Glomerular endothelial cell (primary cell): ENCODE measurements at regions not wholly inside any gene's neighbourhood (a gene's known extent, or its start where the extent isn't known, plus 50 kb on each side); places are given as distances from the start of the nearest gene placed in this dataset.
A peak's percentile ranks its signal among the peaks of the same experiment; 100 is the strongest.
"Not testable (repeated sequence)": the region's sequence is repeated elsewhere in the genome, so short reads cannot be mapped to it uniquely, and the experiment has no call there.

Experiments used
- DNase-seq: peaks from one replicate; pipeline ENCODE4 v3.0.0-alpha.2; 2011; ENCODE audit warnings: low read depth, low spot score; ENCODE audit errors: extremely low read depth

DNA sequence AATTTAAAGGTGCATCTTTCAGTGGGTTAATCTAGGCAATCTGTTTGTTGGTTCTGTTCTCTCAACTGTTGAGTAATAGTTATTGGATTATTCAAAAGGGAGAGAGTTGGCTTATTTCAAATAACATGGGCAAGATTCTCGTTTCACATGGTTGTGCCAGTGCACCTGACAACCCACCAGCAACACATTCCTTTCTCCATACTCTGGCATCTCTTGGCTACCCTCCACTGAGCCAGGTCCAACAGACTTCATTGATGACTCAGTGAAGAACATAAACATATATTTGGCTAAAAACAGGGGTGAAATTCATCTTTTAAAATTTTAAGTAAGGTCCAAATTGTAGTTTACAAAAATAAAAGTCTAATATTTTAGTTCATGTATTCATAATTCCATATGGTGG, 967.2 kb downstream of the RPA4 start:
- DNase-seq = no peak

DNA sequence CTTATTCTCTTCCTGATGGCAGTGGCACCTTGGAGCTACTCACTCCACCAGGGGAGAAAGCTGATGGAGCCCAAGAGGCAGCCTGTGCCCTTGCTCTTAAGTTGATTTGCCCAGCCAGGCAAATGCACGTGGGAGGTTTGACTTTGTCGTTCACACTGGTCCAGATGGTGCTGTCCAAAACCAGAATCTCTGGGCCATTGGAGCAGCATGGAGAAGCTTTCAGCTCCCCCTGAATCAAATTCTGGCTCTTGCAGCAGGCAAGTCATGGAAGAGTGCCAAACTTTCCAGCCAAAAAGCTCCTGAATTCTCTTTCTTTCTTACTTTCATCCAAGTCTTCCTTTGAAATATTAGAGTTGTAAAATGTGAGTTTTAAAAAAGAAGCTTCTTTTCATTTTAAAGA, 970.4 kb downstream of the RPA4 start:
- DNase-seq = no peak

DNA sequence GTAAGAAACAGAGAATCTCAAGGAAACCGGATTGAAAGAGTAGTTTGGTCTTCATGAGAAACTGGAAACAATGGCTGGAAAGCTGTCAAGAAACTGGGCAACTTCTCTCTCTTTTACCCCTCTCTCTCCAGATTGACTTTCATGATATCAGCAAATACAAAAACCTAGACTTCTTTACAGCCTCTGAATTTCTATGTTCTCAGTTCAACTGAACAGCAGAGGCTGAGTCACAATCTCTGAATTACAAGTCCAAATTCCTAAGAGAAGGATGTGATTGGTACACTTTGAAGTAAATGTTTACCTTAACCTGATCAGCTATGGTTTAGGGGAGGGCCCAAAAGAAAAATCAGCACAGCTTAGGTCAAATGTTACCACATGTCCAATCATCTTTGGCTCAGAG, 974.9 kb downstream of the RPA4 start:
- no peak for DNase-seq

DNA sequence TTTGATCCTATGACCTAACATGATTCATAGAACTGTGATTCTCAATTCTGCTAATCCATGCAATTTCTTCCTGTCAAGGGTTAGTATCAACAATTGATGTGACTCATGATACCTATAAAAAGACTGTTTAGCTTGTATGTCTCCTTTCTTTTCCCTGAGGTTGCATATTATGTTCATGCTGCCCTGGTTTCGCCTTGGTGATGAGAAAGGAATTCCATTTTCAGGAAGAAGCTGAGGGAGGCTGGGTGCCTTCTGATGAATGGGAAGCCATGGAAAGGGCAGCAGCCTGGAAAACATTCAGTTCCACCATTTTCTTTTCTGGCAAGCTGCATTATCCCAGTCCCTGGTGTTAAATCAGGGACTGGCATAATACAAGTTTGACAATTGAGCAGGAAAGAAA, 976.5 kb downstream of the RPA4 start:
- DNase-seq = no peak

DNA sequence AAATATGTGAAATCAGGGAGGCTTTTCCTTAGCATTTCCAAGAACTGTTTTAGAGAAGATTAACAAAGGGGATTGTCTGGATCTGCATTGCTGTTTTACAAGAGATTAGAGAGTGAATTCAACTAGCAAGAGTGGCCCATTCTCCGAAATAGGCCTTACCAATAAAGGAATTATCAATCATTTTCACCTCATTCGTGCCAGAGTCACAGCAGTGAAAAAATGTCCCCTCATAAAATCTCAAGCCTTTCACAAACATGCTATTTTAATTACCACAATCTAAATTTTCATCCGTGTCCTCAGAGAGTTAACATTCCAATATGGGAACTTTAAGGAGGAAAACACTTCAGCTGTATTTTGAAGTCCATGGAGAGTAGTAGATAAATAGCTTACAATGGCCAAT, 979.6 kb downstream of the RPA4 start:
- no peak for DNase-seq

DNA sequence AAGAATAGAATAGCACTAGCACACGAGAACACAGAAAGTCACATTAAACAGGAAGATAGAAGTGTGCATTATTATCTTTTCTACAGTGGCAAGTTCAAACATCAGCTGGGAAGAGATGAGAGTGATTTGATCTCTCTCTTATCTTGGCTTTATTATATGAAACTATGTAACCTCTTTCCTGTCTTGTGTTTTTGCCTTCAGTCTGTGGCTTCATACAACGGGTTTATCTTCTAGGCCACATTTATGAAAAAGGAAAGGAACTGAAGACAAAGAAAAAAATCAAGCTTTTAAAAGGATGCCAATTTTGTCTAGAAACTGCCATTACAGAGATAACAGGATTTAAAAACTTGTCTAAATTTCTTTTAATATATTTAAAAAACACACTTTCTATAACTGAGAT, 983.6 kb downstream of the RPA4 start:
- no peak for DNase-seq

DNA sequence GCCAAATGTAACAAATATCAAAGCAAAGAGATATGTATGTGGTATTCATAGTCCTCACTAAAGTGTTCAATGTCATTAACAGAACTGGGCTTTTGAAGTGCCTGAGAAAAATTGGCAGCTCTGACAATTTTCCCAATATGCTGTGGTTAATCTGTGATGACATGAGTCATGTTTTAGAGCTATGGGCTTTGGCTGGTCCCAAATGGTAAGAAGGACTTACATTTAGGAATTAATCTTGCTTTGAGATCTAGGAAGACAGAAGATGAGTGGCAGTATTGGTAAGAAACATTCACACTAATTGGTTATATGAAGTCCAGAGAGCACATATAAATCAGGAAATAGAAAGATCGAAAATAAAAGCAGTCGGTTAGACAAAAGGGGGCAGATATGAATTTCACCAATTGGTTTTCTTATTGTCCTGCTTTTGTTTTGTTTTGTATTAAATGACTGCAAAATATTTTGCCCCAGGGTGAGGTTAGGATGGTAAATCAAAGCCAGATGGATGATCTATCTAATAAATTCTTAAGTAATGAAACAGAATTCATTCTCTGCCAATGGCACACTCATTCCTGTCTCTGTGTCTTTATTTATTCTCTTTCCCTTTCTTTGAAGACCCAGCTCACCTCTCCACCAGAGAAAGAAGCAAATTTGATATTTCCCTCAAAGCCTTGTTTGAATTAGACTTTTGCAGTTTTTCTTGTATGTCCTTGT, 993.1 kb downstream of the RPA4 start:
- no peak for DNase-seq

DNA sequence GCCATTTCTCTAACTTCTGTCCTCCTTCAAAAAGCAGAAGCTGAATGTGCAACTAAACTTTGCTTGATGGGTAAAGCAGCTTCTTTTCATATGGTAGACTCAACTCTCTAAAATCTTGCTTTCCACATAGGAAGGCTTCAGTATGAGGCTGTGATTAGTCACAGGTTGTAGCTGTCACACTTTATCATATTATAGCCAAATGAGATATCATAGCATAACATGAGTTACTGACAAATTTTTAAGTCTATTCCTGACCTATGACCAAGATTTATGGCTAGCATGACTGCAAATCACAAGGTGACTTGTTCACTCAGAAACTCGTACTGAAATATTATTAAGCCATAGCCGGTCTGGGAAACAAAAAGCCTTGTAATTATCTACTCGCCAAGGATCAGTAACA, 998.6 kb downstream of the RPA4 start:
- no peak for DNase-seq

DNA sequence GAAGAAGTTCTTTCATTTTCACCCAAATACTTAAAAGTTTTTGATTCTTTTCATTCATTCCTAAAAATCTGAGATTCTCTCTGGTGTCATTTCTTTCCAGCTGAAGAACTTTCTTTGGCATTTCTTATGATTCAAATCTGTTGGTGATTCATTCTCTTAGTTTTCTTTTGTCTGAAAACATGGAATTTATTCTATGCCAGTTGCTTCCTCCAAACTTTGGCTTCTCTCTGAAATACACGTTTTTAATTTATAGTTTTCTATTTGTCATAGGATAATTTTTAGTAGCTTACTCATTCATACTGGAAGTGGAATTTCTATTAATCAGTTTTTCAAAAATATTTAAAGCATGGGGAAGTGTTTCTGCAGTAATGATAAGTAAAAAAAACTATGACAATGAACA, 1012.0 kb downstream of the RPA4 start:
- DNase-seq = peak; percentile 2

DNA sequence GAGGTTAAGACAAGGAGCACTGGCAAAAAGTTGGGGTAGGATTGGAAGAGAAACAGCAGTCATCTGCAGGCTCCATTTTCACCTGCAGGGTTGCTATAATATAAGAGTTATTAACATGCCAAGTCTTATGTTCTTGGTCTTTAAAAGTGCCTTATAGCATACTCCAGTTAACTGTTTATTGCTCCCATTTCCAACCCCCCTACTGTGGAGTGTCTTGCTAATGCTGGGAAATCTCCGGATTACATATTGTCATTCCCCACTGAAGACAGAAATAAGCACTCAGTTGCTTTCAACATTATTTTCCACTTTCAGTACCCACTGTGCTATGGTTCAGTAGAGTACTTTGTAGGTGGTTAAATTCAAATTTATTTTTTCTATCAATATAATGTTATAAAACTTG, 1014.3 kb downstream of the RPA4 start:
- no peak for DNase-seq

DNA sequence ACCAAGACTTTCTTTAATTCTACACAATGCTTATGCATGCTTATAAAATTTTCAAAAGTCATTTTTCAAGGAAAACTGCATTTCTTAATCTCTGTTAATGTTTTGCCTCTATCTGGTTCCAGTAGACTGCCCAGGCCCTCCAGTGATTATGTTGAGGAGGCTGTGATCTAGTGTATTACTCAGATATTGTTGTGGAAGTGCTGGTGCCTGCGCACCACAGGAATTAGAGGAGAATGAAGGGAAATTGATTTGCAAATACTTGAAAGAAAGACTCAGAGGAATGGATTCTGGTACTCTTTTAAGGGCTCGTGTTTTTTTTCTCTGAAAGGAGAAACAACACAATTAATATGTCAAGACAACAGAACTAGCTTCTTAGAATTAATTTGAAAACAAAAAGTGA, 1015.1 kb downstream of the RPA4 start:
- no peak for DNase-seq

DNA sequence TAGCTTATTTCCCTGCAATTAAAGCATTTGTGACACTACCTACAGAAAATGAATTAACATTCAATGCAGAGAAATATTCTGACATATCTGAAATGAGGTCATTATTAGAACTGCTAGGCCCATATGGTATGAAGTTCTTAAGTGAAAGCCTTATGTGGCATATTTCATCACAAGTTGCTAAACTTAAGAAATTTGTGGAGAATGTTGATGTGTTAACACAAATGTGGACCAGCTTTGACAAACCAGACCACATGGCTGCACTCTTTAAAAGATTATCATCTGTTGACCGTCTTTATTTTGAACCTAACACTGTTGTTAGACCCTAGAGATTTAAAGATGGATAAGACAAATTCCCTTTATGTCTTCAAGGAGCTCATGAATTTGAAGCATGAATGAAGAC, 1024.1 kb downstream of the RPA4 start:
- DNase-seq = no peak

DNA sequence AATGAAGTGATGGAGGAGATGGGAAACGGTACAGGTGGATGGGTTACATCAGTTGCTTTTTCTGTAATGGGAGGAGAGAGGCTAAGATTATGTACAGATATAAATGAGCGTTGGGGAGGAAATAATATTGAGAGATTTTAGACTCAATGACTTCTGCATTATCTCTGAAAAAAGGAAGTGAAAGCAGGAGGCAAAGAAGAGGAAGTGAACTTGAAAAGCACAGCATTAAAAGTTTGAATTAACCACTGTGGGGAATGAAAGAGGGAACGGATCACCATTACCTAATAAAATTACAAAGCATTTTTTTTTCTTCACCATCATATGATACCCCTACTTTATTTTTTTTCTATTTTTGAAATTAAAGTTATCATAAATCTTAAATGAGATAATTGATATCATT, 1025.5 kb downstream of the RPA4 start:
- DNase-seq = no peak

DNA sequence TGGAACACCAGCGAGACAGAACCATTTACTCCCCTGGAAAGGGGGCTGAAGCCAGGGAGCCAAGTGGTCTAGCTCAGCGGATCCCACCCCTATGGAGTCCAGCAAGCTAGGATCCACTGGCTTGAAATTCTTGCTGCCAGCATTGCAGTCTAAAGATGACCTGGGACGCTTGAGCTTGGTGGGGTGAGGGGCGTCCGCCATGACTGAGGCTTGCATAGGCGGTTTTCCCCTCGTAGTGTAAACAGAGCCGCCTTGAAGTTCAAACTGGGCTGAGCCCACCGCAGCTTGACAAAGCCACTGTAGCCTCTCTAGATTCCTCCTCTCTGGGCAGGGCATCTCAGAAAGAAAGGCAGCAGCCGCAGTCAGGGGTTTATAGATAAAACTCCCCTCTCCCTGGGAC, 1031.7 kb downstream of the RPA4 start:
- DNase-seq = not testable (repeated sequence)

DNA sequence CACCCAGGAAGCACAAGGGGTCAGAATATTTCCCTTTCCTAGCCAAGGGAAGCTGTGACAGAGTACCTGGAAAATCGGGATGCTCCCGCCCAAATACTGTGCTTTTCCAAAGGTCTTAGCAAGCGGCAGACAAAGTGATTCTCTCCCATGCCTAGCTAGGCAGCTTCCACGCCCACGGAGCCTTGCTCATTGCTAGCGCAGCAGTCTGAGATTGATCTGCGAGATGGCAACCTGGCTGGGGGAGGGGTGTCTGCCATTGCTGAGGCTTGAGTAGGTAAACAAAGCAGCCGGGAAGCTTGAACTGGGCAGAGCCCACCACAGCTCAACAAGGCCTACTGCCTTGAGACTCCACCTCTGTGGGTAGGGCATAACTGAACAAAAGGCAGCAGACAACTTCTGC, 1037.5 kb downstream of the RPA4 start:
- DNase-seq = not testable (repeated sequence)

DNA sequence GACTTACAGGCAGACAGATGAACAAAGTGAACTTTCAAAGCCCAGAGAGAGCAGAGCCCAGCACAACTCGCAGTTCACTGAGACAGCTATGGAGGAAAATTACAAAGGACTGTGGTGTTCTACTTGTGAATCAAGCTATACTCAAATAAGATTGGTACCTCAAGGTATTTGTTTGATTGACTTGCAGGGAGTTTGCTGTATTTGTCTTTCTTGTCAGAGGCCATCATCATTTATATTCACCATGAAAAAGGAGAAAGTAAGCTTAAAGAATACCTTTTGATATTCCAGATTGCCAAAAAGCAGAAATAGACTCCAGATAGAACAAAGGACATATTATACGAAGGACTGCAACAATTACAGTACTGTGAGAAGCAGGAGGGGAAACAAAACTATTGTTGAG, 1047.9 kb downstream of the RPA4 start:
- no peak for DNase-seq

DNA sequence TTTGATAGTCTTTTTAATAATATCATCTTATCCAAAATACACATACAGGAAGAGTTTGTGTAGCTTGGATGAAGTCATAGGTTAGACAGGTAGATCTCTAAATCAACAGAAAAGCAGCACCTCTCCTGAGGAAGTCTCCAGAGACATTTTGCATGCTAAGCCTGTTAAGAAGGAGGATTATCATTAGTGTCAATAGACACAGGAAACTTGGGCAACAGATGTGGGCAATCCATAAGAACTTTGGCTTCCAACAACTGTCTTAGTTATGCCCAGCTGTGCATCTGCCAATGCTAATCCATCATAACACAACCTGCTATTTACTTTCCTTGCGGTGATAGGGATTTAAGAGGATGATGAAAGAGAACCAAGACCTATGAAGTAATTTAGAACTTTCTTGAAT, 1052.6 kb downstream of the RPA4 start:
- DNase-seq = no peak

DNA sequence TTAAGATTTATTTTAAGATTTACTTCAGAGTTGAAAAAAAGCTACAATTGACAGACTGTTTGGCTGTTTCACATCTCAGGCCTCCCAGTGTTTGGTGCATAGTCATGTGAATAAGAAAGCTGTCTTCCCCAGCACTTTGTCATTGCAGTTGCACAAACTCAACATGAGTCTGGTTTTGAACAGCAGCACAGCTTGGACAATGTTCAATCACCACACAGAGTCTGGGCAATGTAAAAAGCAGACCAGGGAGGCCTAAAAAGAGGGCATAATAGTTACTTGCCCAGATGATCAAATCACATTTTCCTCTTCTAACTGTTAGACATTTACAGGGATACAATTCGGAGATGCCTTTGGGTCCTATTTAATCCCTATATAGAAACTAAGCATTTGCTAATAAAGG, 1055.0 kb downstream of the RPA4 start:
- no peak for DNase-seq

DNA sequence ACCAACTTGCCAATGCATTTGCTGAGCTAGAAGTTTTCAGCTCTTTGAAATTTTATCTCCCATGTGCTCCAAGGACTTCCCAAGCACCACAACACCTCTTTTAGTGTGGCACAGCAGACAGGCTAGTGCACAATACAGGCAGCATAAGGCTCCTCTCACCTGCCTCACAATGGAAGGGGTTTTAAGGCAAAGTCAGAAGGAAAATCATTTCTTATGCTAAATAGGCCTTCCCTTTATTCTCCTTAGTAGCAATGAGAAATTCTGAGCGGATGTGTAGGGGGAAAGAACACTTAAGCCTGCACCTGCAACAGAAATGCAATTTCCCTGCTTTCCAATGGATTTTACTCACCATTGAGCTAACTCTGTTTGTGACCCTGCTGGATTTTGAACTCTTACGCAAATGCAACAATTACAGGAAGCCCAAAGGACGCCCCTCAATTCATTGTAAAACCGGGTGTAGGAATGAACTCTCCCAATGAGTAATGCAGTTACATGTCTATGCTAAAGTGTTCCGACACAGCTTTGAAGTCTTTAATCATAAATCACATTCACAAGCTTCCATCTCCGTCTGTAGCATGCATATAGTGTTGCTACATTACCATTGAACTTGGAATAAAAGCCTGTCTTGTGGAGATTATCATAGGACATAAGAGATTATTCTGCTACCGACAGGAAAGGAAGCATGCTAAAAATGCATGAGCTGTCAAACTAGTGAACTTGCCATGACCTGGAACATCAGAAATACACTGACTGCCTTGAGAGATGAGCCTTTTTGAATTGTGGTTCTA, 1084.9 kb downstream of the RPA4 start:
- no peak for DNase-seq

DNA sequence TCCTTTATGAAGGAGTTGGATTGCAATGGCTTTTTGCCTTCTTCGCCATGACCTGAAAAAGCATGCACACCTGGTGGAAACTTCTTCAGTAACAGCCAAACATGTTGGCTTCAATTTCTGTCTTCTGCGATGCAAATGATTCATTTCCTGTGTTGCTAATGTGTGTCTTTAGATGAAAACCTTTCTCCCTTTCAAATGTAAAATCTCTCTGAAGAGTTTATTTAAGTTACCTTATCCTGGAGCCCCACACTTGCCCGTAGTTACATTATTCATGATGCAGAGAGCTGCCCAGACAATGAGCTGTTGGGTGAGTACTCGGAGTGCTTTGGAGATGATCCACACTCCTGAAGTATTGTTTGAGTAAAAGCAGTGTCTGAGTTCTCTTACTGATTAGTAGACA, 1100.9 kb downstream of the RPA4 start:
- no peak for DNase-seq

DNA sequence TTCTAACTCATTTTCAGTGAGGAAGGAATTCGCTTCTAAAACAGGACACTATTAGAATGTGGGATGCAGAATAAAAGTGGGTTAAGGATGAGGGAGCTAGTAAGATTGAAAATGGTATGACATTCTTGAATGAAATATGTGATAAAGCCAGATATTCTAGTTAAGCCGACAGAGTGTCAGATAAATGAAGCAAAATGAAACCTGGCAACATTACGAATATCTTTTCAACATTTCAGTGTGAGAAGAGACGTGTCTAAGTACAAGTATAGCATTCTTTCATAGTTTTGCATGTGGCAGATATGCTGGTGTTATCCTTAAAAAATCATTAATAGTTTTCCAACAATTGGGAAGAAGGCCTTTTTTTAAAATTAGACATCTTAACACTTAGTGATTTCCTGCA, 1101.4 kb downstream of the RPA4 start:
- DNase-seq = no peak

DNA sequence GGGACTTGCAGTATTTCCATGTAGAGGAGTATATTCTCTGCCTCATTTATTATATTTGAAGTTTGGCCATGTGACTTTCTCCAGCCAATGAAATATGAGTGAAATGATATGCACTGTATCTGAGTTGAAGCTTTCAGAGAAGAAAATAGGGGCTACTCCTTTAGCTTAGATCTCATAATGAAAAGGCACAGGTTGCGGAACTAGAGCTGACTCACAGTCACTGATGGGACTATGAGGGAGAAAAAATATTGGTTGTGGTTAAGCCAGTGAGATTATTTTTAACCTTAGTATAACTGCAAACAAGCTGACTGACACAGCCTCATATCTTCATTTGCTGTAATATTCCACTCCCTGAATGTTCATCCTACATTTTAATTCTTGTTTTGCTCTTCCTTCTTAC, 1104.3 kb downstream of the RPA4 start:
- no peak for DNase-seq

DNA sequence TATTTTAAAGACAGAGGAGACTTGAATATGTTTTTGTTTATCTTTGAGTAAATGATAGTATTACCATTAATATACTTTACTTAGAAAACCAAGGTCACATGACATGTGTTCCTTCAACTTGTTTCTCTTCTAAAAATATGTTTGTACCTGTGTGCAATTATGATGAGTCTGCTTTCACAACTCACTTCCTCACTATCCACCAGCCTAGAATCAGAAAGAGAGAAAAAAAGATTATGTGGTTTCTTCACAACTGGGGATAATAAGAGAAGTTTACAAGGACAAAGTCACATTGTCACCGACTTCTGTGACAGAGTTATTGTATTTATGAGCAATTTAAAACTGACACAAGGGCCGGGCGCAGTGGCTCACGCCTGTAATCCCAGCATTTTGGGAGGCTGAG, 1112.1 kb downstream of the RPA4 start:
- no peak for DNase-seq
